SU-DHL-6 (cell line): ENCODE measurements at regions not wholly inside any gene's neighbourhood (a gene's known extent, or its start where the extent isn't known, plus 50 kb on each side); places are given as distances from the start of the nearest gene placed in this dataset.

Experiments used
- H2AFZ ChIP-seq: fragments of 200-600 bp; sonication (generic); 2 replicates; pipeline ENCODE4 v1.6.1; 2014; ENCODE audit warnings: low read depth, mild to moderate bottlenecking, moderate library complexity, mixed read lengths, antibody characterized with exemption, low read length; ENCODE audit not compliant: severe bottlenecking
- H3F3A ChIP-seq: fragments of 200-600 bp; shearing (Covaris generic); 2 replicates; pipeline ENCODE4 v1.6.0; 2016; ENCODE audit warnings: antibody characterized with exemption, mild to moderate bottlenecking; ENCODE audit not compliant: insufficient read depth
- H3K27ac ChIP-seq: fragments of 200-600 bp; sonication (generic); 2 replicates; pipeline ENCODE4 v1.5.1; 2016; ENCODE audit warnings: low read depth, mild to moderate bottlenecking, low read length, moderate library complexity, mixed read lengths
- H3K27me3 ChIP-seq: fragments of 200-600 bp; sonication (generic), shearing (Covaris generic); 2 replicates; pipeline ENCODE4 v1.6.0; 2014; ENCODE audit warnings: mild to moderate bottlenecking, low read length
- H3K36me3 ChIP-seq: fragments of 200-600 bp; sonication (generic); 2 replicates; pipeline ENCODE4 v1.6.1; 2014; ENCODE audit warnings: mild to moderate bottlenecking, low read length, mixed read lengths
- H3K4me2 ChIP-seq: fragments of 300-600, 200-600 bp; shearing (Covaris generic), sonication (generic); 2 replicates; pipeline ENCODE4 v1.6.0; 2014; ENCODE audit warnings: low read length, low read depth, mild to moderate bottlenecking; ENCODE audit not compliant: poor library complexity, severe bottlenecking
- H3K4me3 ChIP-seq: fragments of 200-600 bp; sonication (generic); 2 replicates; pipeline ENCODE4 v1.5.1; 2014; ENCODE audit warnings: antibody characterized with exemption, low read length, mild to moderate bottlenecking, mixed read lengths; ENCODE audit not compliant: insufficient read depth, poor library complexity, severe bottlenecking
- H3K79me2 ChIP-seq: fragments of 200-600 bp; sonication (generic); 2 replicates; pipeline ENCODE4 v1.6.1; 2014; ENCODE audit warnings: mild to moderate bottlenecking, low read length, moderate library complexity; ENCODE audit not compliant: insufficient read depth
- H3K9ac ChIP-seq: fragments of 200-600 bp; sonication (generic); 2 replicates; pipeline ENCODE4 v1.7.0; 2014; ENCODE audit warnings: mild to moderate bottlenecking, low read length
- H3K9me2 ChIP-seq: fragments of 200-600 bp; sonication (generic); replicated peaks from 2 replicates; pipeline ENCODE4 v1.6.1; 2014; ENCODE audit warnings: low read length; ENCODE audit not compliant: insufficient read depth
- H3K9me3 ChIP-seq: fragments of 200-600 bp; sonication (generic); 2 replicates; pipeline ENCODE4 v1.6.1; 2014; ENCODE audit warnings: low read length, mixed read lengths; ENCODE audit not compliant: insufficient read depth
- H4K20me1 ChIP-seq: fragments of 200-600 bp; sonication (generic); 2 replicates; pipeline ENCODE4 v1.6.1; 2014; ENCODE audit warnings: low read depth, mild to moderate bottlenecking, antibody characterized with exemption, low read length, moderate library complexity, mixed read lengths
- EZH2phosphoT487 ChIP-seq: fragments of 200-600 bp; sonication (generic), shearing (Covaris generic); conservative IDR thresholded peaks from 2 replicates; pipeline ENCODE4 v1.6.1; 2018; ENCODE audit warnings: mild to moderate bottlenecking, antibody characterized with exemption, low read length, moderate library complexity, mixed read lengths
- TF ChIP-seq, protein P1 (sequence below): fragments of 200-600 bp; sonication (generic); IDR thresholded peaks from one replicate; pipeline ENCODE4 v1.5.1; 2017; ENCODE audit warnings: antibody characterized with exemption, mild to moderate bottlenecking, low read length, moderate library complexity; ENCODE audit not compliant: insufficient read depth, poor library complexity, severe bottlenecking

DNA sequence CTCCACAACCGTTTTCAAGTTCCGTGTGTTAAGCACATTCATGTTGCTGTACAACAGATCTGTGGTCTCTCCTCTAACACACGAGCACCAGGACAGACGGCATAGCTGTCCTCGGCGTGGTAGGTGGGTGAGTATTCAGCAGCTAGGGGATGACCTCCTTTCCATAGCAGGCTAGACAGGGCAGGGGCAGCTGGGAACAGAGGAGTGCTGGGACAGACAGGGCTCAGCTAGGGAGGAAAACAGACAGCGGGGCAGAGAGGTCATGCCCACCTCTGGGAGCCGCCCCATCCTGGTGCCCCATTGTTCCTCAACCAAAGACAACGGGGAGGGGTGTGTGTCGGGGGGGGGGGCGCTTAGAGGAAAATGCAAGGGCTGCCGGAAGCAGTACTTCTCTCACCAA, 271.5 kb upstream of the FOXQ1 start:
- H3K27me3 ChIP-seq: no peaks in the 10 kb centered on the region
- H3K79me2 ChIP-seq: no peaks in the 10 kb centered on the region
- TF ChIP-seq EZH2phosphoT487: no peak
- TF ChIP-seq, protein P1, sequence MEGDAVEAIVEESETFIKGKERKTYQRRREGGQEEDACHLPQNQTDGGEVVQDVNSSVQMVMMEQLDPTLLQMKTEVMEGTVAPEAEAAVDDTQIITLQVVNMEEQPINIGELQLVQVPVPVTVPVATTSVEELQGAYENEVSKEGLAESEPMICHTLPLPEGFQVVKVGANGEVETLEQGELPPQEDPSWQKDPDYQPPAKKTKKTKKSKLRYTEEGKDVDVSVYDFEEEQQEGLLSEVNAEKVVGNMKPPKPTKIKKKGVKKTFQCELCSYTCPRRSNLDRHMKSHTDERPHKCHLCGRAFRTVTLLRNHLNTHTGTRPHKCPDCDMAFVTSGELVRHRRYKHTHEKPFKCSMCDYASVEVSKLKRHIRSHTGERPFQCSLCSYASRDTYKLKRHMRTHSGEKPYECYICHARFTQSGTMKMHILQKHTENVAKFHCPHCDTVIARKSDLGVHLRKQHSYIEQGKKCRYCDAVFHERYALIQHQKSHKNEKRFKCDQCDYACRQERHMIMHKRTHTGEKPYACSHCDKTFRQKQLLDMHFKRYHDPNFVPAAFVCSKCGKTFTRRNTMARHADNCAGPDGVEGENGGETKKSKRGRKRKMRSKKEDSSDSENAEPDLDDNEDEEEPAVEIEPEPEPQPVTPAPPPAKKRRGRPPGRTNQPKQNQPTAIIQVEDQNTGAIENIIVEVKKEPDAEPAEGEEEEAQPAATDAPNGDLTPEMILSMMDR: no peak
- H3K9me3 ChIP-seq: no peaks in the 10 kb centered on the region
- H3K4me3 ChIP-seq: no peak overlapping the region
- H3K4me2 ChIP-seq: no peak overlapping the region
- H4K20me1 ChIP-seq: no peaks in the 10 kb centered on the region
- H3K36me3 ChIP-seq: no peaks in the 10 kb centered on the region
- H3K9me2 ChIP-seq: no peaks in the 10 kb centered on the region
- no peak overlapping the region for H3K9ac ChIP-seq
- H3K27ac ChIP-seq: no peak overlapping the region
- H2AFZ ChIP-seq: no peak overlapping the region
- no peaks in the 10 kb centered on the region for H3F3A ChIP-seq

DNA sequence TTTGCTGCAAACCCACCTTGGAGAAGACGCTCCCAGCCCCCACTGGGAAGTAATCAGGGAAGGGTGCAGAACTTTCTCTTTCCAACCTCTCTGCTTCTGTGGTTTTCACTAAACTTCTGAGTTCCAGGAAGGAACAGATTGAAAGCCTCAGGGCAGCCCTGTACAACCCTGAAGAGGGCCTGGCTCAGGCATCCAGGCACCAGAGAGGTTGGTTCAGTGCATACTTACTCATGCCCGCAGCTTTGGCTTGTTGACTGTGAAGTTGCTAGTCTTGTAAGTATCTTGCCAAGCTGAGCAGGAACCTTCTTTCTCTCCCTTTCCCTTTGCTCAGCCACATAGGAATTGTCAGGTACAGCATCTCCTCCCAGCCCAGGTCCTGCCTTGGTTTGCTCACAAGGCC, 272.2 kb upstream of the FOXQ1 start:
- H3K27me3 ChIP-seq: no peaks in the 10 kb centered on the region
- no peak overlapping the region for H3K27ac ChIP-seq
- no peaks in the 10 kb centered on the region for H3F3A ChIP-seq
- no peaks in the 10 kb centered on the region for H3K79me2 ChIP-seq
- no peaks in the 10 kb centered on the region for H3K9me3 ChIP-seq
- H3K9ac ChIP-seq: no peak overlapping the region
- no peak overlapping the region for H3K4me2 ChIP-seq
- TF ChIP-seq, protein P1: no peak
- TF ChIP-seq EZH2phosphoT487: no peak
- H4K20me1 ChIP-seq: no peaks in the 10 kb centered on the region
- H3K9me2 ChIP-seq: no peaks in the 10 kb centered on the region
- no peaks in the 10 kb centered on the region for H3K36me3 ChIP-seq
- H3K4me3 ChIP-seq: no peak overlapping the region
- H2AFZ ChIP-seq: no peak overlapping the region

DNA sequence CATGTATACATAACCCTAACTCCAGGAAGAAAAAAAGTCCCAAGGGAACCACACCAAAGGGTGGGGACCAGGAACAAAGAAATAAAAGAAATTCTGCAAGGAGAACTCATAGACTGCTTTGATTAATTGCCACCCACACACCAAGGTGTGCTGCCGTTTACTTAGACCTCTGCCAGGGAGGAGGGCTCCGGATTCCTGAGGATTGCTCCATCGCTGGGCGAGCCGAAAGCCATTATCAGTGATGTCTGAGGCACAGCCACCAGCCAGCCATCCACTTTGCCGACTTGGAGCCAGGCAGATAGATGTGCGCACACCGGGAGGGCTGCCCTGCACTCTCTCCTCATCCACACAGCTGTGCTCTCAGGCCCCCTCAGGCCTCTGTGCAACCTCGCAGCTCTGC, 272.7 kb upstream of the FOXQ1 start:
- H4K20me1 ChIP-seq: no peaks in the 10 kb centered on the region

More for the DNA sequence above, 272.7 kb upstream of the FOXQ1 start:
- Histone ChIP-seq H3K9me3 (no peaks in the 10 kb centered on the region), H3K4me2 (no peak overlapping the region), H3F3A (no peaks in the 10 kb centered on the region), H3K9ac (no peak overlapping the region), H3K27me3 (no peaks in the 10 kb centered on the region), H3K4me3 (no peak overlapping the region), H3K9me2 (no peaks in the 10 kb centered on the region), H2AFZ (no peak overlapping the region), H3K36me3 (no peaks in the 10 kb centered on the region), H3K79me2 (no peaks in the 10 kb centered on the region), H3K27ac (no peak overlapping the region)
- no peak for TF ChIP-seq EZH2phosphoT487
- TF ChIP-seq, protein P1: no peak
